Neural progenitor cell (in vitro differentiated cells): ENCODE measurements at regions not wholly inside any gene's neighbourhood (a gene's known extent, or its start where the extent isn't known, plus 50 kb on each side); places are given as distances from the start of the nearest gene placed in this dataset.

Experiments used
- DNase-seq: peaks from one replicate; pipeline ENCODE4 v3.0.0-alpha.2; 2016; ENCODE audit warnings: low spot score
- H2AFZ ChIP-seq: fragments of 200-600 bp; sonication (generic); replicated peaks from 2 replicates; pipeline ENCODE4 v1.6.1; 2016; ENCODE audit warnings: antibody characterized with exemption
- H3F3A ChIP-seq: fragments of 200-600 bp; sonication (generic); 2 replicates; pipeline ENCODE4 v1.6.1; 2016; ENCODE audit warnings: antibody characterized with exemption, low read depth
- H3K27ac ChIP-seq: fragments of 200-600 bp; sonication (generic); 2 replicates; pipeline ENCODE4 v1.5.1; 2016; ENCODE audit warnings: mild to moderate bottlenecking
- H3K27me3 ChIP-seq: fragments of 200-600 bp; sonication (generic); 2 replicates; pipeline ENCODE4 v1.6.1; 2016; ENCODE audit warnings: mild to moderate bottlenecking, moderate library complexity
- H3K36me3 ChIP-seq: fragments of 200-600 bp; sonication (generic); 2 replicates; pipeline ENCODE4 v1.5.1; 2016
- H3K4me1 ChIP-seq: fragments of 200-600 bp; sonication (generic); 2 replicates; pipeline ENCODE4 v1.6.1; 2016; ENCODE audit warnings: mixed run types
- H3K4me2 ChIP-seq: fragments of 200-600 bp; sonication (generic); 2 replicates; pipeline ENCODE4 v1.6.1; 2016
- H3K4me3 ChIP-seq: fragments of 200-600 bp; sonication (generic); 2 replicates; pipeline ENCODE4 v1.5.1; 2016
- H3K79me2 ChIP-seq: fragments of 200-600 bp; sonication (generic); 2 replicates; pipeline ENCODE4 v1.6.1; 2016; ENCODE audit warnings: low read depth
- H3K9ac ChIP-seq: fragments of 200-600 bp; sonication (generic); 2 replicates; pipeline ENCODE4 v1.6.1; 2016
- H3K9me3 ChIP-seq: fragments of 200-600 bp; sonication (generic); 2 replicates; pipeline ENCODE4 v1.5.1; 2016; ENCODE audit warnings: low read depth
- H4K20me1 ChIP-seq: fragments of 200-600 bp; sonication (generic); 2 replicates; pipeline ENCODE4 v1.6.1; 2016; ENCODE audit warnings: low read depth
- H3K27ac Mint-ChIP-seq: 3 replicates; pipeline ENCODE4 v1.8.0; 2021; ENCODE audit warnings: mixed read lengths
- H3K27me3 Mint-ChIP-seq: 2 replicates; pipeline ENCODE4 v1.8.0; 2022; ENCODE audit warnings: low read depth, mild to moderate bottlenecking, inconsistent platforms, moderate library complexity, mixed read lengths; ENCODE audit not compliant: insufficient read depth
- H3K36me3 Mint-ChIP-seq: 3 replicates; pipeline ENCODE4 v1.8.0; 2021; ENCODE audit warnings: mixed read lengths
- H3K4me1 Mint-ChIP-seq: 3 replicates; pipeline ENCODE4 v1.8.0; 2021; ENCODE audit warnings: mixed read lengths
- H3K4me3 Mint-ChIP-seq: 3 replicates; pipeline ENCODE4 v1.8.0; 2021; ENCODE audit warnings: mild to moderate bottlenecking, moderate library complexity, mixed read lengths
- H3K9me3 Mint-ChIP-seq: 3 replicates; pipeline ENCODE4 v1.8.0; 2020; ENCODE audit warnings: mixed read lengths
- CTCF ChIP-seq: fragments of 200-600 bp; sonication (generic); IDR thresholded peaks from 2 replicates; pipeline ENCODE4 v1.5.1; 2017; ENCODE audit warnings: antibody characterized with exemption, mild to moderate bottlenecking
- EZH2 ChIP-seq: fragments of 200-600 bp; sonication (generic); IDR thresholded peaks from 2 replicates; pipeline ENCODE4 v1.6.1; 2017; ENCODE audit warnings: antibody characterized with exemption, mild to moderate bottlenecking, moderate library complexity
- EZH2phosphoT487 ChIP-seq: fragments of 200-600 bp; sonication (generic); IDR thresholded peaks from 2 replicates; pipeline ENCODE4 v1.6.1; 2017; ENCODE audit warnings: antibody characterized with exemption

GRCh38 chr2:163518762-163519161, 217.0 kb downstream of the FIGN start:
- TF ChIP-seq CTCF (no peak), EZH2 (no peak), EZH2phosphoT487 (no peak)
- no peak for DNase-seq

GRCh38 chr2:163515836-163516235, 220.0 kb downstream of the FIGN start:
- Histone ChIP-seq H3K4me1 (no peaks in the 10 kb centered on the region), H3K36me3 (no peaks in the 10 kb centered on the region), H4K20me1 (no peaks in the 10 kb centered on the region), H3K9me3 (no peaks in the 10 kb centered on the region), H3K9ac (no peak overlapping the region), H3K27ac (no peak overlapping the region), H3K4me2 (no peak overlapping the region), H3F3A (no peaks in the 10 kb centered on the region), H3K27me3 (no peaks in the 10 kb centered on the region), H3K79me2 (no peaks in the 10 kb centered on the region), H2AFZ (no peak overlapping the region), H3K4me3 (no peak overlapping the region)
- no peak for DNase-seq
- Mint-ChIP-seq H3K9me3 (no peaks in the 10 kb centered on the region), H3K27me3 (peaks cover 3% of the 10 kb centered on the region), H3K4me1 (peaks cover 6% of the 10 kb centered on the region), H3K27ac (no peak overlapping the region), H3K4me3 (no peak overlapping the region), H3K36me3 (no peaks in the 10 kb centered on the region)
- no peak for TF ChIP-seq EZH2phosphoT487
- no peak for TF ChIP-seq CTCF
- TF ChIP-seq EZH2: no peak

More at GRCh38 chr2:163518762-163519161, 217.0 kb downstream of the FIGN start:
- peaks cover 6% of the 10 kb centered on the region for H3K4me1 Mint-ChIP-seq
- no peaks in the 10 kb centered on the region for H3K9me3 ChIP-seq
- H3K79me2 ChIP-seq: no peaks in the 10 kb centered on the region
- peaks cover 3% of the 10 kb centered on the region for H3K27me3 Mint-ChIP-seq
- peaks cover 7% of the 10 kb centered on the region for H3K9me3 Mint-ChIP-seq
- no peaks in the 10 kb centered on the region for H3K27me3 ChIP-seq
- no peak overlapping the region for H3K4me3 Mint-ChIP-seq
- no peak overlapping the region for H3K4me3 ChIP-seq
- H3K27ac ChIP-seq: no peak overlapping the region
- no peak overlapping the region for H3K9ac ChIP-seq
- H3K36me3 Mint-ChIP-seq: no peaks in the 10 kb centered on the region
- H3K27ac Mint-ChIP-seq: no peak overlapping the region
- no peaks in the 10 kb centered on the region for H3K36me3 ChIP-seq
- H2AFZ ChIP-seq: no peak overlapping the region
- no peak overlapping the region for H3K4me2 ChIP-seq
- H4K20me1 ChIP-seq: no peaks in the 10 kb centered on the region
- no peaks in the 10 kb centered on the region for H3K4me1 ChIP-seq
- H3F3A ChIP-seq: no peaks in the 10 kb centered on the region

- no peak overlapping the region for H3K4me3 Mint-ChIP-seq
- H4K20me1 ChIP-seq: no peaks in the 10 kb centered on the region
- H3K9me3 Mint-ChIP-seq: peaks cover 13% of the 10 kb centered on the region
- no peak overlapping the region for H3K4me3 ChIP-seq
- no peaks in the 10 kb centered on the region for H3F3A ChIP-seq
- no peak overlapping the region for H3K27ac ChIP-seq
- H3K27me3 ChIP-seq: no peaks in the 10 kb centered on the region
- H2AFZ ChIP-seq: no peak overlapping the region
- H3K36me3 ChIP-seq: no peaks in the 10 kb centered on the region
- no peak overlapping the region for H3K9ac ChIP-seq
- no peaks in the 10 kb centered on the region for H3K36me3 Mint-ChIP-seq
- no peak overlapping the region for H3K27ac Mint-ChIP-seq
- no peak for DNase-seq
- no peaks in the 10 kb centered on the region for H3K27me3 Mint-ChIP-seq
- H3K79me2 ChIP-seq: no peaks in the 10 kb centered on the region
- no peak overlapping the region for H3K4me2 ChIP-seq
- no peaks in the 10 kb centered on the region for H3K4me1 ChIP-seq
- TF ChIP-seq EZH2: no peak
- TF ChIP-seq CTCF: no peak
- no peak for TF ChIP-seq EZH2phosphoT487
- no peaks in the 10 kb centered on the region for H3K4me1 Mint-ChIP-seq
- no peaks in the 10 kb centered on the region for H3K9me3 ChIP-seq
Measured at GRCh38 chr2:163505281-163505680, 230.5 kb downstream of the FIGN start.
